ENCODE measurements at regions not wholly inside any gene's neighbourhood (a gene's known extent, or its start where the extent isn't known, plus 50 kb on each side); places are given as distances from the start of the nearest gene placed in this dataset.
A peak's percentile ranks its signal among the peaks of the same experiment; 100 is the strongest.

DNA sequence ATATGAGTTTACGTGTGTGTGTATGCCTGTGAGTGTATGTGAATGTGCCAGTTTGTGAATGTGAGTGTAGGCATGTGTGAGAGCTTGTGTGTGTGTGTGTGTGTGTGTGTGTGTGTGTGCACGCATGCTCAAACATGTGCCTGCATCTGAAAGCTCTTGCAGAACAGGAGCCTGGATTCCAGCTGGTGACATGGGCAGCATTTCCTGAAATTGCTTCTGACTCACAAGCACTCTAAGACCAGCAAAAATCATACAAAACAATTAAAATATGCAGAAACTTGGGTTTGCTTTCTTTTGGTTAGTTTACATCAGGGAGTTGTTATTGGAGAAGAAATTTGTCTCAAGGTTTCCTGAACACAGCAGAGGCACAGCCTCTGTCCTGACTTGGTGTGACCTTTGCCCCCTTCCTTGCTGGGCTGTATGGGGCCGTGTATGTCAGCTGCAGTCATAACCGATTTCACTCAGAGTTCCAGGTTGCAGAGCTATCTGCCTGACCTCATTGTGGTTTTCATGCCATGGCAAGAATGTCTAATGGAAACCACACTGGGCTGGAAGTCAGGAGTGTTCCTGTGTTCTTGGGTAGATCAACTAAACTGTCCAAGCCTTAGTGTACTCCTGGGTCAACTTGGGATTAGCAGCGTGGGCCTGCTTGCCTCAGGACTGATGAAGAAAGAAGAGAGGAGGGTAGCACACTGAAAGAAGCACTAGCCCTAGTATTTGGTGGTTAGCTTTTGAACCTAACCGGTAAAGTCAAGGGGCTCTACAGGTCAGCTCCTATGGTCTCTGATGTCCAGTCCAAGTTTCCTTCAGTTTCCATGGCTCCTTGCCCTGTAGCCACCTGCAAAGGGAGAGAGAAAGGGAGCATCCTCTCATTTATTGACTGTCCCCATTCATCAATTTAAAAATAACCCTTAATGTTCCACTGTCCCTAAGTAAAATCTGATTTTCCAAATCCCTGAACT is 143.7 kb downstream of the SNX19 start:
- peaks cover 5% of the 10 kb centered on the region for H3K9me3 Mint-ChIP-seq
- H3K4me3 Mint-ChIP-seq, result no peak overlapping the region
- H3K27ac Mint-ChIP-seq, result peak overlapping the region; percentile 10 to 25 (median 13)
- TF ChIP-seq, protein P1, sequence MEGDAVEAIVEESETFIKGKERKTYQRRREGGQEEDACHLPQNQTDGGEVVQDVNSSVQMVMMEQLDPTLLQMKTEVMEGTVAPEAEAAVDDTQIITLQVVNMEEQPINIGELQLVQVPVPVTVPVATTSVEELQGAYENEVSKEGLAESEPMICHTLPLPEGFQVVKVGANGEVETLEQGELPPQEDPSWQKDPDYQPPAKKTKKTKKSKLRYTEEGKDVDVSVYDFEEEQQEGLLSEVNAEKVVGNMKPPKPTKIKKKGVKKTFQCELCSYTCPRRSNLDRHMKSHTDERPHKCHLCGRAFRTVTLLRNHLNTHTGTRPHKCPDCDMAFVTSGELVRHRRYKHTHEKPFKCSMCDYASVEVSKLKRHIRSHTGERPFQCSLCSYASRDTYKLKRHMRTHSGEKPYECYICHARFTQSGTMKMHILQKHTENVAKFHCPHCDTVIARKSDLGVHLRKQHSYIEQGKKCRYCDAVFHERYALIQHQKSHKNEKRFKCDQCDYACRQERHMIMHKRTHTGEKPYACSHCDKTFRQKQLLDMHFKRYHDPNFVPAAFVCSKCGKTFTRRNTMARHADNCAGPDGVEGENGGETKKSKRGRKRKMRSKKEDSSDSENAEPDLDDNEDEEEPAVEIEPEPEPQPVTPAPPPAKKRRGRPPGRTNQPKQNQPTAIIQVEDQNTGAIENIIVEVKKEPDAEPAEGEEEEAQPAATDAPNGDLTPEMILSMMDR (IDR thresholded peaks at IDR 0.05; ENCODE audit: unreplicated experiment in 3 of 3), result no peak
- H3K27me3 Mint-ChIP-seq (ENCODE audit: low read depth), result peaks cover 4% of the 10 kb centered on the region
- no peaks in the 10 kb centered on the region for H3K36me3 Mint-ChIP-seq (ENCODE audit: low read depth)
- H3K4me1 Mint-ChIP-seq, result peaks cover 41% of the 10 kb centered on the region

DNA sequence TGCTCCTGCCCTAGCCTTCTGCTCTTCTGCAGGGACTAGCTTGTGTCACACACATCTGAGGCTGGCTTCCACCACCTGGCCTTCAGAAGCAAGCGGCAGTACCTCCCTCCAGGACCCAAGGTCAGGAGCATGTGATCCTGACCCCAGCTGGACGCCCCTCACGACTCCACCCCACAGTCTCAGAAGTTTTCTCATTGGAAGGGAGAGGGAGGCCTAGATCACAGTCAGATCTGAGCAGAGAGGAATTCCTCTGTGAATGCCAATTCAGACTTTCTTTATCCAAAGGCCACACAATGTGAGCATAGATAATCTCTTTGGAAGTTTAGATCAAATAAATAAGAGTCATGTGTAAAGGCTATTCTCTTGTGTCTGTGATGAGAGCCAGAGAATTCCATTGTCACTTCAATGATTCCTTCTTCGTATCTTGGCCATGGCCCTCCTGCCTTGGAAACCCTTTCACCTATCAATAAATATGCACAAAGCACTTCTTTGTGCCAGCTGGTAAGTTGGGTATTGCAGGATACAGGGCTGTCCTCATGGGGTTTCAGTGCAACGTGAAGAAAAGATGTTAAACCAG is 142.9 kb downstream of the SNX19 start:
- Mint-ChIP-seq H3K9me3 (peaks cover 5% of the 10 kb centered on the region), H3K4me1 (peaks cover 41% of the 10 kb centered on the region), H3K4me3 (no peak overlapping the region), H3K27me3 (ENCODE audit: low read depth) (peaks cover 5% of the 10 kb centered on the region), H3K27ac (peak overlapping the region; percentile 3 to 11 (median 10)), H3K36me3 (ENCODE audit: low read depth) (no peaks in the 10 kb centered on the region)
- TF ChIP-seq, protein P1 (IDR thresholded peaks at IDR 0.05; ENCODE audit: unreplicated experiment in 3 of 3), result no peak

DNA sequence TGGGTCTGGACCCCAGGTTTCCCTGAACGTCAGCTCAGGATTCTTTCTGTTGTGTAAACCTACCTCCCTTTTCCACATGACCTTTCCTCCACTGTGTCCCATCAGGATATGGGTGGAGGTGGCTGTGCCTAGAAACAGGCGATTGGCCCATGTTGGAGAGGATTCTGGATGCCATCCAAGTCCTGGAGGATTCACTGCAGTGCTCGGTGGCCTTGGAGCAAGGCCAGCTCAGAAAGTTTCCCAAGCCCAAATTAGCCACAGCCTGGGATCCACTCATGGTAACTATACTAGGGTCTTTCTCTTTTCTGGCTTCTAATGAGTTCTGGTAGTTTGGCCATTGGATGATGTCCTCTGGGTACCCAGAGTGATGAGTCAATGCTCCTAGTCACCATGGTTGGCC is 141.6 kb downstream of the SNX19 start:
- Mint-ChIP-seq H3K9me3 (peaks cover 5% of the 10 kb centered on the region), H3K4me3 (no peak overlapping the region), H3K27me3 (ENCODE audit: low read depth) (peaks cover 5% of the 10 kb centered on the region), H3K4me1 (peaks cover 41% of the 10 kb centered on the region), H3K36me3 (ENCODE audit: low read depth) (no peaks in the 10 kb centered on the region), H3K27ac (no peak overlapping the region)
- TF ChIP-seq, protein P1 (IDR thresholded peaks at IDR 0.05; ENCODE audit: unreplicated experiment in 3 of 3), result no peak

DNA sequence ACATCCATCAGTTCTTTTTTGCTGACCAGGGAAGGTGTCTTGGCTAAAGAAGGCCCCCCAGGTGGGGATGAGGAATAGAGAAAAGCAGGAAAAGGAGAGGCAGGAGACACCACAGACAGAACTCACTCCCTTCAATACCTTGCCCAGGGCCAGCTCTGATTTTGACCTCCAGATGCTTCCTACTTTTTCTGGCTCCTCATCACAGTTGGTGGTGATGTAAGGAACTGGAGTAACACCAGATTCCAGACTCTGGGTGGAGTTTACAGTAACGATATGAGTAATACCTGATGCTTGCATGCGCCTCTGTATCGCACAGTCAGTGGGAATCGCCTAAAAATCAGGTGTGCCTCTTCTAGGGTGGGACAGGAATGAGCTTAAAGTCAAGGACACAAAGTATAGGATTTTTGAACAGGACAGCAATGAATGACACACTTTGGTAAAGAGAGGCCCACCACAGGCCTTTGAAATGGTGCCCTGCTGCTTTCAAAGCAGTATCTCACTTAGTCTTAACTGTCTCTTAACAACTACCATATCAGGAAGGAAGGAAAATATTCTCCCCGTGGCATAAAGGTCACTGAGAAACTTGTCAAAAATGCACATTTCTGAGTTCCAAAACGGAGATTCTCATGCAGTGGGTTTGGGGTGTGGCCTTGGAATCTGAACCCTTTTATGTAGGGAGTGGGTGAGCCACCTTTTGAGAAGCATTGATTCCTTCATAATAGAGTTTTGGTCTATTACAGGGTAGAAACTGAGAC is 140.8 kb downstream of the SNX19 start:
- peaks cover 5% of the 10 kb centered on the region for H3K27me3 Mint-ChIP-seq (ENCODE audit: low read depth)
- peaks cover 5% of the 10 kb centered on the region for H3K9me3 Mint-ChIP-seq
- H3K36me3 Mint-ChIP-seq (ENCODE audit: low read depth), result no peaks in the 10 kb centered on the region
- no peak overlapping the region for H3K4me3 Mint-ChIP-seq
- TF ChIP-seq, protein P1 (IDR thresholded peaks at IDR 0.05; ENCODE audit: unreplicated experiment in 3 of 3), result no peak
- H3K4me1 Mint-ChIP-seq, result peaks cover 34% of the 10 kb centered on the region
- no peak overlapping the region for H3K27ac Mint-ChIP-seq

DNA sequence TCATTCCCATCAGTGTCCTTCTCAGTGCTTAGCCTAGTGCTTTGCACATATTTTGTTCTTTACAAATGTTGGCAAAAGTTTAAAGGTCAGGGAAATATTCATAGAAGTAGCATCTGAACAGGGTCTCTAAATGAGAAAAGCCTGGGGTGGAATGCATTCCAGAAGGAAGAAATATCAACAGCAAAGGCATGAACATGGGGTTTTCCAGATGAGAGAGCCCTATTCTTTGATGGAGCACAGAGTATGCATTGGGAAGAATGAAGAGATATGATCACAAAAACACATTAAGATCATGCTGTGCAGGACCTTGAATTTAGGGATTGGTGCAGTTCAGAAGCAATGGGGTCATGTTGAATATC is 140.2 kb downstream of the SNX19 start:
- H3K4me3 Mint-ChIP-seq, result no peak overlapping the region
- H3K9me3 Mint-ChIP-seq, result peaks cover 5% of the 10 kb centered on the region
- no peaks in the 10 kb centered on the region for H3K36me3 Mint-ChIP-seq (ENCODE audit: low read depth)
- peaks cover 5% of the 10 kb centered on the region for H3K27me3 Mint-ChIP-seq (ENCODE audit: low read depth)
- TF ChIP-seq, protein P1 (IDR thresholded peaks at IDR 0.05; ENCODE audit: unreplicated experiment in 3 of 3), result no peak
- no peak overlapping the region for H3K27ac Mint-ChIP-seq
- peaks cover 31% of the 10 kb centered on the region for H3K4me1 Mint-ChIP-seq
